ENCODE measurements at regions not wholly inside any gene's neighbourhood (a gene's known extent, or its start where the extent isn't known, plus 50 kb on each side); places are given as distances from the start of the nearest gene placed in this dataset.

GRCh38 chr2:56741601-56742102 is 557.9 kb downstream of the CCDC85A start:
- H3K36me3 Mint-ChIP-seq (ENCODE audit: insufficient read depth, unreplicated experiment) = peaks cover 9% of the 10 kb centered on the region
- intact Hi-C loops (cut with micrococcal nuclease) = loop anchor here (5.0 to 10.0 kb wide), 3 partner anchors 267 to 776 kb away; no protein-coding TSS in a partner anchor

GRCh38 chr2:56743807-56744206 is 560.0 kb downstream of the CCDC85A start:
- POLR2A ChIA-PET = interaction anchor here (0.7 kb wide), 1 partner anchor 558 kb away, joined by 3 read pairs; no protein-coding TSS in a partner anchor
- intact Hi-C loops (cut with micrococcal nuclease) = loop anchor here (5.0 to 10.0 kb wide), 3 partner anchors 269 to 773 kb away; no protein-coding TSS in a partner anchor
- no peak for TF ChIP-seq CTCF (IDR thresholded peaks at IDR 0.05; ENCODE audit: unreplicated experiment)
- DNase-seq (ENCODE audit: unreplicated experiment) = no peak
- Mint-ChIP-seq H3K4me1 (ENCODE audit: insufficient read depth, unreplicated experiment) (peaks cover 28% of the 10 kb centered on the region), H3K36me3 (ENCODE audit: insufficient read depth, unreplicated experiment) (peaks cover 9% of the 10 kb centered on the region), H3K27ac (ENCODE audit: low read depth, unreplicated experiment) (no peak overlapping the region), H3K27me3 (ENCODE audit: insufficient read depth, unreplicated experiment) (no peaks in the 10 kb centered on the region), H3K9me3 (ENCODE audit: unreplicated experiment) (no peaks in the 10 kb centered on the region), H3K4me3 (ENCODE audit: unreplicated experiment) (no peak overlapping the region)
- CTCF ChIA-PET = interaction anchor here (3.5 kb wide), 1 partner anchor 560 kb away, joined by 20 read pairs; the partner anchor contains the start of gene CCDC85A
- no TSS peak for BruUV-seq (replicated peaks)

More at GRCh38 chr2:56741601-56742102, 557.9 kb downstream of the CCDC85A start:
- no TSS peak for BruUV-seq (replicated peaks)
- no peak for TF ChIP-seq CTCF (IDR thresholded peaks at IDR 0.05; ENCODE audit: unreplicated experiment)
- H3K27me3 Mint-ChIP-seq (ENCODE audit: insufficient read depth, unreplicated experiment) = no peaks in the 10 kb centered on the region
- peak overlapping the region; percentile 63 for H3K4me3 Mint-ChIP-seq (ENCODE audit: unreplicated experiment)
- ChIA-PET POLR2A (interaction anchor here (0.7 to 2.0 kb wide), 7 partner anchors 10 to 558 kb away, joined by 3 to 8 read pairs (median 3); partner anchors contain the start of gene CCDC85A), CTCF (interaction anchor here (0.6 to 3.5 kb wide), 14 partner anchors 8 to 887 kb away, joined by 3 to 20 read pairs (median 3); partner anchors contain the start of gene CCDC85A)
- DNase-seq (ENCODE audit: unreplicated experiment) = peak; percentile 95
- no peaks in the 10 kb centered on the region for H3K9me3 Mint-ChIP-seq (ENCODE audit: unreplicated experiment)
- peak overlapping the region; percentile 96 for H3K27ac Mint-ChIP-seq (ENCODE audit: low read depth, unreplicated experiment)
- peaks cover 28% of the 10 kb centered on the region for H3K4me1 Mint-ChIP-seq (ENCODE audit: insufficient read depth, unreplicated experiment)

GRCh38 chr2:56749152-56749752 is 565.5 kb downstream of the CCDC85A start:
- peak; percentile 40 for TF ChIP-seq CTCF (IDR thresholded peaks at IDR 0.05; ENCODE audit: unreplicated experiment)
- no TSS peak for BruUV-seq (replicated peaks)
- no peaks in the 10 kb centered on the region for H3K36me3 Mint-ChIP-seq (ENCODE audit: insufficient read depth, unreplicated experiment)
- no peak overlapping the region for H3K4me3 Mint-ChIP-seq (ENCODE audit: unreplicated experiment)
- peak; percentile 44 for DNase-seq (ENCODE audit: unreplicated experiment)
- CTCF ChIA-PET = interaction anchor here (0.9 to 4.6 kb wide), 11 partner anchors 8 to 569 kb away, joined by 3 to 31 read pairs (median 10); partner anchors contain the start of gene CCDC85A
- H3K9me3 Mint-ChIP-seq (ENCODE audit: unreplicated experiment) = no peaks in the 10 kb centered on the region
- intact Hi-C loops (cut with micrococcal nuclease) = loop anchor here (1.0 to 10.0 kb wide), 2 partner anchors 274 to 558 kb away; no protein-coding TSS in a partner anchor
- H3K27me3 Mint-ChIP-seq (ENCODE audit: insufficient read depth, unreplicated experiment) = no peaks in the 10 kb centered on the region
- POLR2A ChIA-PET = interaction anchor here (1.0 kb wide), 1 partner anchor 565 kb away, joined by 3 read pairs; no protein-coding TSS in a partner anchor
- H3K4me1 Mint-ChIP-seq (ENCODE audit: insufficient read depth, unreplicated experiment) = no peaks in the 10 kb centered on the region
- H3K27ac Mint-ChIP-seq (ENCODE audit: low read depth, unreplicated experiment) = no peak overlapping the region

- TF ChIP-seq CTCF (IDR thresholded peaks at IDR 0.05; ENCODE audit: unreplicated experiment) = no peak
- Mint-ChIP-seq H3K27me3 (ENCODE audit: insufficient read depth, unreplicated experiment) (no peaks in the 10 kb centered on the region), H3K4me3 (ENCODE audit: unreplicated experiment) (no peak overlapping the region), H3K9me3 (ENCODE audit: unreplicated experiment) (no peaks in the 10 kb centered on the region), H3K27ac (ENCODE audit: low read depth, unreplicated experiment) (no peak overlapping the region), H3K36me3 (ENCODE audit: insufficient read depth, unreplicated experiment) (no peaks in the 10 kb centered on the region), H3K4me1 (ENCODE audit: insufficient read depth, unreplicated experiment) (no peaks in the 10 kb centered on the region)
- ChIA-PET POLR2A (interaction anchor here (0.6 kb wide), 1 partner anchor 426 kb away, joined by 3 read pairs; no protein-coding TSS in a partner anchor), CTCF (interaction anchor here (0.8 to 1.2 kb wide), 5 partner anchors 561 to 744 kb away, joined by 3 to 4 read pairs (median 3); no protein-coding TSS in a partner anchor)
- intact Hi-C loops (cut with micrococcal nuclease) = no loop called here
- no peak for DNase-seq (ENCODE audit: unreplicated experiment)
- BruUV-seq (replicated peaks) = no TSS peak
Measured at GRCh38 chr2:56753182-56753581, 569.4 kb downstream of the CCDC85A start.
